Osteoblast (primary cell): ENCODE measurements at regions not wholly inside any gene's neighbourhood (a gene's known extent, or its start where the extent isn't known, plus 50 kb on each side); places are given as distances from the start of the nearest gene placed in this dataset.
"Not testable (repeated sequence)": the region's sequence is repeated elsewhere in the genome, so short reads cannot be mapped to it uniquely, and the experiment has no call there.

Experiments used
- DNase-seq: peaks from one replicate; pipeline ENCODE4 v3.0.0; 2011; ENCODE audit warnings: low spot score, mixed read lengths; ENCODE audit not compliant: insufficient read length; ENCODE audit errors: missing footprints
- H2AFZ ChIP-seq: 2 replicates; pipeline ENCODE4 v1.6.0; 2011; ENCODE audit warnings: mild to moderate bottlenecking, low read length
- H3K27ac ChIP-seq: 2 replicates; pipeline ENCODE4 v1.5.1; 2011; ENCODE audit warnings: mild to moderate bottlenecking, low read depth, low read length, moderate library complexity
- H3K27me3 ChIP-seq: 2 replicates; pipeline ENCODE4 v1.6.0; 2012; ENCODE audit warnings: mild to moderate bottlenecking, control low read depth, inconsistent platforms, low read length, moderate library complexity; ENCODE audit not compliant: insufficient read depth
- H3K36me3 ChIP-seq: 2 replicates; pipeline ENCODE4 v1.5.1; 2011; ENCODE audit warnings: mild to moderate bottlenecking, low read length, control low read depth, moderate library complexity; ENCODE audit not compliant: insufficient read depth
- H3K4me1 ChIP-seq: 2 replicates; pipeline ENCODE4 v1.5.1; 2011; ENCODE audit warnings: mild to moderate bottlenecking, low read length, control low read depth, moderate library complexity; ENCODE audit not compliant: insufficient read depth
- H3K4me2 ChIP-seq: 2 replicates; pipeline ENCODE4 v1.6.0; 2011; ENCODE audit warnings: mild to moderate bottlenecking, low read length; ENCODE audit not compliant: insufficient read depth
- H3K4me3 ChIP-seq: fragments of 200-600 bp; sonication (generic); 3 replicates; pipeline ENCODE4 v1.5.1; 2012; ENCODE audit warnings: mild to moderate bottlenecking, low read length, inconsistent platforms; ENCODE audit not compliant: insufficient read depth
- H3K79me2 ChIP-seq: 2 replicates; pipeline ENCODE4 v1.6.0; 2012; ENCODE audit warnings: mild to moderate bottlenecking, low read length, control low read depth, inconsistent platforms; ENCODE audit not compliant: insufficient read depth
- H3K9me3 ChIP-seq: 2 replicates; pipeline ENCODE4 v1.5.1; 2011; ENCODE audit warnings: low read depth, low read length, control low read depth
- H4K20me1 ChIP-seq: 2 replicates; pipeline ENCODE4 v1.6.0; 2012; ENCODE audit warnings: mild to moderate bottlenecking, low read length, control low read depth; ENCODE audit not compliant: insufficient read depth
- CTCF ChIP-seq: IDR thresholded peaks from 2 replicates; pipeline ENCODE4 v1.5.1; 2011; ENCODE audit warnings: mild to moderate bottlenecking, low read depth, low read length, moderate library complexity; ENCODE audit errors: extremely low read depth

GRCh38 chr7:63856466-63856865, 142.2 kb upstream of the ZNF722 start:
- not testable (repeated sequence) for H3K9me3 ChIP-seq, H3K4me2 ChIP-seq, H3K4me3 ChIP-seq, H2AFZ ChIP-seq, H3K27me3 ChIP-seq, H4K20me1 ChIP-seq, DNase-seq, H3K27ac ChIP-seq, H3K36me3 ChIP-seq, H3K4me1 ChIP-seq, H3K79me2 ChIP-seq

DNA sequence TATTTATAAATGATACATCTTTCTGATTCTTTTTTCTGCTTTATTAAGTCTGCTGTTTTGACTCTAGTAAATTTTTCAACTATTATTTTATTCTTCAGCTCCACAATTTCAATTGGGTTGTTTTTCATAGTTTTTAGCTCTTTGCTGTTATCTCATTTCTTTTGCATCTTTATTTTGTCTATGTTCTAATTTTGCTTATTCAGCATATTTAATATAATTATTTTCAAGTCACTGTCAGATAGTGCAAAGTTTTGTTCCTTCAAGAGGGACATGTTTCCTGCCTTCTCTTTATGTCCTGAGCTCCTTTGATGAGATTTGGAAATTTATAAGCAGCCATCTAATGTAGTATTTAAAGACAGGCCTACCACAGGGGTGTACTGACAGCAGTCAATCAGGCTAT, 131.5 kb upstream of the ZNF722 start:
- Histone ChIP-seq H4K20me1 (no peaks in the 10 kb centered on the region), H2AFZ (no peak overlapping the region), H3K4me2 (no peak overlapping the region), H3K9me3 (peaks cover 6% of the 10 kb centered on the region), H3K27ac (no peak overlapping the region), H3K36me3 (no peaks in the 10 kb centered on the region), H3K27me3 (no peaks in the 10 kb centered on the region), H3K79me2 (no peaks in the 10 kb centered on the region), H3K4me3 (no peak overlapping the region), H3K4me1 (no peaks in the 10 kb centered on the region)
- TF ChIP-seq CTCF = no peak
- DNase-seq = no peak

DNA sequence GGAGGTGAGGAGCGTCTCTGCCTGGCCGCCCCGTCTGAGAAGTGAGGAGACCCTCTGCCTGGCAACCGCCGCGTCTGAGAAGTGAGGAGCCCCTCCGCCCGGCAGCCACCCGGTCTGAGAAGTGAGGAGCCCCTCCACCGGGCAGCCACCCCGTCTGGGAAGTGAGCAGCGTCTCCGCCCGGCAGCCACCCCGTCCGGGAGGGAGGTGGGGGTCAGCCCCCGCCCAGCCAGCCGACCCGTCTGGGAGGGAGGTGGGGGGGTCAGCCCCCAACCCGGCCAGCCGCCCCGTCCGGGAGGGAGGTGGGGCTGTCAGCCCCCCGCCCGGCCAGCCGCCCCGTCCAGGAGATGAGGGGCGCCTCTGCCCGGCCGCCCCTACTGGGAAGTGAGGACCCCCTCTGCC, 124.4 kb upstream of the ZNF722 start:
- not testable (repeated sequence) for H2AFZ ChIP-seq, H3K4me1 ChIP-seq, H3K27ac ChIP-seq, H3K4me3 ChIP-seq, DNase-seq, H4K20me1 ChIP-seq, H3K4me2 ChIP-seq, H3K36me3 ChIP-seq, H3K27me3 ChIP-seq, H3K79me2 ChIP-seq
- H3K9me3 ChIP-seq = peaks cover 14% of the 10 kb centered on the region

DNA sequence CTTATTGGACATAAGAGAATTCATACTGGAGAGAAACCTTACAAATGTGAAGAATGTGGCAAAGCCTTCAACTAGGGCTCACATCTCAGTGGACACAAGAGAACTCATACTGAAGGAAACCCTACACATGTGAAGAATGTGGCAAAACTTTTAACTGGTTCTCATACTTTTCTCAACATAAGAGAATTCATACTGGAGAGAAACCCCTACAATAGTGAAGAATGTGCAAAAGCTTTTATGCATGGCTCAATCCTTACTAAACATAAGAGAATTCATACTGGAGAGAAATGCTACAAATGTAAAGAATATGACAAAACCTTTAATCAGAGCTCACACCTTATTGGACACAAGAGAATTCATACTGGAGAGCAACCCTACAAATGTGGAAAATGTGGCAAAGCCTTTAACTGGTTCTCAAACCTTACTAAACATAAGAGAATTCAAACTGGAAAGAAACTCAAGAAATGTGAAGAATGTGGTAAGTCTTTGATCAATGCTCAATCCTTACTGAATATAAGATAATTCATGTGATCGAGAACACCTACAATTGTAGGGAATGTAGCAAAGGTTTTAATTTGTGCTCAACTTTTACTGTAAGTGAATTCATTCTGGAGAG, 121.8 kb upstream of the ZNF722 start:
- H3K79me2 ChIP-seq = no peaks in the 10 kb centered on the region
- no peaks in the 10 kb centered on the region for H3K36me3 ChIP-seq
- H3K27ac ChIP-seq = no peak overlapping the region
- H3K9me3 ChIP-seq = peaks cover 22% of the 10 kb centered on the region
- no peak for TF ChIP-seq CTCF
- no peaks in the 10 kb centered on the region for H4K20me1 ChIP-seq
- no peaks in the 10 kb centered on the region for H3K4me1 ChIP-seq
- DNase-seq = no peak
- H3K27me3 ChIP-seq = no peaks in the 10 kb centered on the region
- no peak overlapping the region for H3K4me3 ChIP-seq
- no peak overlapping the region for H3K4me2 ChIP-seq
- H2AFZ ChIP-seq = no peak overlapping the region

GRCh38 chr7:63887031-63887430, 111.6 kb upstream of the ZNF722 start:
- Histone ChIP-seq H3K36me3 (no peaks in the 10 kb centered on the region), H2AFZ (no peak overlapping the region), H3K27me3 (no peaks in the 10 kb centered on the region), H3K4me3 (no peak overlapping the region), H3K9me3 (peaks cover 3% of the 10 kb centered on the region), H3K27ac (no peak overlapping the region), H3K4me2 (no peak overlapping the region), H4K20me1 (no peaks in the 10 kb centered on the region), H3K79me2 (no peaks in the 10 kb centered on the region), H3K4me1 (no peaks in the 10 kb centered on the region)
- DNase-seq = no peak
- no peak for TF ChIP-seq CTCF
